ENCODE measurements at regions not wholly inside any gene's neighbourhood (a gene's known extent, or its start where the extent isn't known, plus 50 kb on each side); places are given as distances from the start of the nearest gene placed in this dataset.

- 87 to 94% (median 90%) methylated on average over 10 of the region's 10 CpGs for WGBS, 5 donors
- Histone ChIP-seq H3K9me3 (no peaks in the 10 kb centered on the region), H3K27me3 (no peaks in the 10 kb centered on the region), H3K4me3 (no peak overlapping the region), H3K4me1 (no peaks in the 10 kb centered on the region), H3K27ac (no peak overlapping the region), H3K36me3 (no peaks in the 10 kb centered on the region)
- no peak for TF ChIP-seq EP300 (IDR thresholded peaks at IDR 0.05)
- DNase-seq = no peak
- intact Hi-C loops (cut with DNase I; ENCODE audit: low total_unique reads) = no loop called here
Observed at GRCh38 chr21:40936771-40937261, 89.9 kb upstream of the DSCAM start.

- intact Hi-C loops (cut with DNase I; ENCODE audit: low total_unique reads) = no loop called here
- 82 to 94% (median 90%) methylated on average over 2 of the region's 2 CpGs for WGBS, 5 donors
- DNase-seq = no peak
- Histone ChIP-seq H3K4me1 (no peaks in the 10 kb centered on the region), H3K27me3 (no peaks in the 10 kb centered on the region), H3K4me3 (no peak overlapping the region), H3K9me3 (no peaks in the 10 kb centered on the region), H3K27ac (no peak overlapping the region), H3K36me3 (no peaks in the 10 kb centered on the region)
- TF ChIP-seq POLR2A (IDR thresholded peaks at IDR 0.05) = no peak
- TF ChIP-seq POLR2AphosphoS5 (IDR thresholded peaks at IDR 0.05) = no peak
- TF ChIP-seq CTCF (IDR thresholded peaks at IDR 0.05) = no peak
- no peak for TF ChIP-seq EP300 (IDR thresholded peaks at IDR 0.05)
Observed at GRCh38 chr21:40938078-40938477, 91.1 kb upstream of the DSCAM start.

- H3K4me3 ChIP-seq = no peak overlapping the region
- H3K4me1 ChIP-seq = no peaks in the 10 kb centered on the region
- DNase-seq = peak in 1 of 2 donors; percentile 29
- 74 to 88% (median 74%) methylated on average over 4 of the region's 4 CpGs for WGBS, 5 donors
- no peaks in the 10 kb centered on the region for H3K36me3 ChIP-seq
- no peaks in the 10 kb centered on the region for H3K27me3 ChIP-seq
- TF ChIP-seq EP300 (IDR thresholded peaks at IDR 0.05) = no peak
- intact Hi-C loops (cut with DNase I; ENCODE audit: low total_unique reads) = no loop called here
- no peaks in the 10 kb centered on the region for H3K9me3 ChIP-seq
- H3K27ac ChIP-seq = no peak overlapping the region
Observed at GRCh38 chr21:40938611-40939010, 91.7 kb upstream of the DSCAM start.

- 77 to 86% (median 81%) methylated on average over 3 of the region's 3 CpGs for WGBS, 5 donors
- Histone ChIP-seq H3K4me3 (no peak overlapping the region), H3K9me3 (no peaks in the 10 kb centered on the region), H3K4me1 (no peaks in the 10 kb centered on the region), H3K27ac (no peak overlapping the region), H3K36me3 (no peaks in the 10 kb centered on the region), H3K27me3 (no peaks in the 10 kb centered on the region)
- TF ChIP-seq POLR2AphosphoS5 (IDR thresholded peaks at IDR 0.05) = no peak
- no peak for TF ChIP-seq CTCF (IDR thresholded peaks at IDR 0.05)
- DNase-seq = no peak
- intact Hi-C loops (cut with DNase I; ENCODE audit: low total_unique reads) = no loop called here
Observed at GRCh38 chr21:40947713-40948112, 100.8 kb upstream of the DSCAM start.

- intact Hi-C loops (cut with DNase I; ENCODE audit: low total_unique reads) = no loop called here
- H3K9me3 ChIP-seq = no peaks in the 10 kb centered on the region
- H3K27me3 ChIP-seq = no peaks in the 10 kb centered on the region
- H3K4me3 ChIP-seq = no peak overlapping the region
- TF ChIP-seq POLR2A (IDR thresholded peaks at IDR 0.05) (no peak), POLR2AphosphoS5 (IDR thresholded peaks at IDR 0.05) (no peak), CTCF (IDR thresholded peaks at IDR 0.05) (no peak), EP300 (IDR thresholded peaks at IDR 0.05) (no peak)
- no peak overlapping the region for H3K27ac ChIP-seq
- no peaks in the 10 kb centered on the region for H3K4me1 ChIP-seq
- no peak for DNase-seq
- H3K36me3 ChIP-seq = no peaks in the 10 kb centered on the region
Observed at GRCh38 chr21:40950970-40951369, 104.0 kb upstream of the DSCAM start.
